H9 (cell line): ENCODE measurements at regions not wholly inside any gene's neighbourhood (a gene's known extent, or its start where the extent isn't known, plus 50 kb on each side); places are given as distances from the start of the nearest gene placed in this dataset.
A peak's percentile ranks its signal among the peaks of the same experiment; 100 is the strongest.

ENCODE experiments used
- DNase-seq: peaks from one replicate; pipeline ENCODE4 v3.0.0-alpha.2; 2017
- H2AFZ ChIP-seq: one replicate; pipeline ENCODE4 v1.6.1; 2013; ENCODE audit warnings: mild to moderate bottlenecking, low read length, control low read depth, moderate library complexity
- H2AK5ac ChIP-seq: 2 replicates; pipeline ENCODE4 v1.6.1; 2013; ENCODE audit warnings: low read length, control low read depth, mixed read lengths; ENCODE audit not compliant: insufficient read length
- H2BK120ac ChIP-seq: one replicate; pipeline ENCODE4 v1.6.1; 2013; ENCODE audit warnings: low read depth, mild to moderate bottlenecking, low read length, control low read depth, inconsistent platforms; ENCODE audit not compliant: poor library complexity, severe bottlenecking
- H2BK12ac ChIP-seq: 2 replicates; pipeline ENCODE4 v1.6.1; 2013; ENCODE audit warnings: low read length, control low read depth, mixed read lengths, low read depth; ENCODE audit not compliant: insufficient read length
- H2BK15ac ChIP-seq: 2 replicates; pipeline ENCODE4 v1.6.1; 2013; ENCODE audit warnings: low read depth, low read length, control low read depth
- H2BK20ac ChIP-seq: one replicate; pipeline ENCODE4 v1.6.1; 2013; ENCODE audit warnings: low read depth, mild to moderate bottlenecking, low read length, control low read depth, inconsistent platforms; ENCODE audit not compliant: poor library complexity, severe bottlenecking
- H2BK5ac ChIP-seq: 2 replicates; pipeline ENCODE4 v1.6.1; 2013; ENCODE audit warnings: low read length, control low read depth, mixed read lengths; ENCODE audit not compliant: insufficient read length
- H3K14ac ChIP-seq: 2 replicates; pipeline ENCODE4 v1.6.1; 2013; ENCODE audit warnings: low read length, control low read depth; ENCODE audit not compliant: insufficient read depth
- H3K18ac ChIP-seq: 2 replicates; pipeline ENCODE4 v1.6.1; 2013; ENCODE audit warnings: low read depth, mild to moderate bottlenecking, mixed read lengths, low read length, control low read depth; ENCODE audit not compliant: insufficient read length
- H3K23ac ChIP-seq: 2 replicates; pipeline ENCODE4 v1.6.1; 2013; ENCODE audit warnings: low read length, control low read depth, mixed read lengths, low read depth; ENCODE audit not compliant: insufficient read length
- H3K23me2 ChIP-seq: 2 replicates; pipeline ENCODE4 v1.6.1; 2013; ENCODE audit warnings: low read depth, mild to moderate bottlenecking, mixed read lengths, low read length, control low read depth; ENCODE audit not compliant: insufficient read length, poor library complexity, severe bottlenecking
- H3K27ac ChIP-seq: 2 replicates; pipeline ENCODE4 v1.5.1; 2013; ENCODE audit warnings: low read length, control low read depth, mixed read lengths, low read depth; ENCODE audit not compliant: insufficient read length
- H3K27me3 ChIP-seq: 2 replicates; pipeline ENCODE4 v1.6.1; 2013; ENCODE audit warnings: low read length, control low read depth, inconsistent platforms; ENCODE audit not compliant: insufficient read depth
- H3K4ac ChIP-seq: 2 replicates; pipeline ENCODE4 v1.6.1; 2013; ENCODE audit warnings: low read depth, mild to moderate bottlenecking, control low read depth, inconsistent platforms, low read length, moderate library complexity
- H3K4me1 ChIP-seq: 2 replicates; pipeline ENCODE4 v1.6.1; 2013; ENCODE audit warnings: low read length, control low read depth, inconsistent platforms; ENCODE audit not compliant: insufficient read depth
- H3K4me2 ChIP-seq: 2 replicates; pipeline ENCODE4 v1.6.1; 2013; ENCODE audit warnings: low read length, control low read depth, mixed read lengths; ENCODE audit not compliant: insufficient read length, insufficient read depth
- H3K56ac ChIP-seq: 2 replicates; pipeline ENCODE4 v1.6.1; 2013; ENCODE audit warnings: low read depth, mild to moderate bottlenecking, mixed read lengths, low read length, control low read depth; ENCODE audit not compliant: insufficient read length
- H3K79me1 ChIP-seq: 2 replicates; pipeline ENCODE4 v1.6.1; 2013; ENCODE audit warnings: low read depth, mild to moderate bottlenecking, moderate library complexity, low read length, control low read depth, inconsistent platforms; ENCODE audit not compliant: insufficient read depth, poor library complexity, severe bottlenecking
- H3K79me2 ChIP-seq: 2 replicates; pipeline ENCODE4 v1.6.1; 2013; ENCODE audit warnings: low read length, control low read depth, inconsistent platforms; ENCODE audit not compliant: insufficient read depth
- H3K9ac ChIP-seq: 2 replicates; pipeline ENCODE4 v1.6.1; 2013; ENCODE audit warnings: low read length, control low read depth, mixed read lengths; ENCODE audit not compliant: insufficient read length; ENCODE audit errors: extremely low read depth
- H3K9me3 ChIP-seq: one replicate; pipeline ENCODE4 v1.6.1; 2013; ENCODE audit warnings: low read depth, low read length, inconsistent platforms; ENCODE audit not compliant: control insufficient read depth
- H3T11ph ChIP-seq: one replicate; pipeline ENCODE4 v1.6.1; 2013; ENCODE audit warnings: mild to moderate bottlenecking, low read length, control low read depth, inconsistent platforms
- H4K20me1 ChIP-seq: one replicate; pipeline ENCODE4 v1.6.1; 2013; ENCODE audit not compliant: control insufficient read depth, insufficient read length, insufficient read depth
- H4K5ac ChIP-seq: 2 replicates; pipeline ENCODE4 v1.6.1; 2013; ENCODE audit warnings: low read depth, mild to moderate bottlenecking, mixed read lengths, low read length, control low read depth; ENCODE audit not compliant: insufficient read length
- H4K8ac ChIP-seq: replicated peaks from 2 replicates; pipeline ENCODE4 v1.6.1; 2013; ENCODE audit warnings: low read length, control low read depth, mixed read lengths, low read depth; ENCODE audit not compliant: insufficient read length
- H4K91ac ChIP-seq: 2 replicates; pipeline ENCODE4 v1.6.1; 2013; ENCODE audit warnings: low read depth, mild to moderate bottlenecking, moderate library complexity, mixed read lengths, low read length, control low read depth; ENCODE audit not compliant: insufficient read length
- H3K27ac Mint-ChIP-seq, 3 experiments: 2 replicates in 2 of 3; 3 replicates in 1 of 3; pipeline ENCODE4 v1.8.0; 2020 to 2021; ENCODE audit warnings: mixed read lengths in 3 of 3, mild to moderate bottlenecking in 1 of 3, moderate library complexity in 1 of 3
- H3K27me3 Mint-ChIP-seq: 2 replicates; pipeline ENCODE4 v1.8.0; 2021; ENCODE audit warnings: low read depth, mild to moderate bottlenecking, moderate library complexity, mixed read lengths
- H3K36me3 Mint-ChIP-seq, 3 experiments: 2 replicates in 2 of 3; 3 replicates in 1 of 3; pipeline ENCODE4 v1.8.0; 2020 to 2021; ENCODE audit warnings: low read depth in 3 of 3, mixed read lengths in 3 of 3; ENCODE audit not compliant: insufficient read depth in 1 of 3
- H3K4me1 Mint-ChIP-seq, 2 experiments: 2 replicates each; pipeline ENCODE4 v1.8.0; 2020; ENCODE audit warnings: mixed read lengths in 2 of 2
- H3K4me3 Mint-ChIP-seq, 2 experiments: 2 replicates in 1 of 2; 3 replicates in 1 of 2; pipeline ENCODE4 v1.8.0; 2020 to 2021; ENCODE audit warnings: mild to moderate bottlenecking in 2 of 2, mixed read lengths in 2 of 2, moderate library complexity in 1 of 2
- H3K9me3 Mint-ChIP-seq, 2 experiments: 2 replicates in 1 of 2; 3 replicates in 1 of 2; pipeline ENCODE4 v1.8.0; 2020; ENCODE audit warnings: mild to moderate bottlenecking in 2 of 2, mixed read lengths in 2 of 2, moderate library complexity in 1 of 2
- CTCF ChIP-seq: fragments of 200-600 bp; sonication (generic); conservative IDR thresholded peaks from 3 replicates; pipeline ENCODE4 v1.8.0; 2021; ENCODE audit warnings: antibody characterized with exemption, mild to moderate bottlenecking
- WGBS: extraction: QIAGEN DNeasy Blood & Tissue Kit; methylation state at CpG from one replicate; pipeline ENCODE4 v1.1.7; 2013; ENCODE audit warnings: missing lambda C conversion rate, low lambda C conversion rate, mixed read lengths; ENCODE audit not compliant: insufficient read length; ENCODE audit errors: extremely low coverage; 5-methylcytosine and 5-hydroxymethylcytosine counted together

- H3K23me2 ChIP-seq: no peaks in the 10 kb centered on the region
- no peak overlapping the region for H3K18ac ChIP-seq
- no peak overlapping the region for H2BK20ac ChIP-seq
- no peak for DNase-seq
- no peak overlapping the region for H3K27ac ChIP-seq
- H3K4me1 ChIP-seq: no peaks in the 10 kb centered on the region
- no peak overlapping the region for H2BK12ac ChIP-seq
- peaks cover 12 to 19% of the 10 kb centered on the region in 2 experiments for H3K4me1 Mint-ChIP-seq
- H3K79me2 ChIP-seq: no peaks in the 10 kb centered on the region
- H2BK5ac ChIP-seq: no peak overlapping the region
- H4K91ac ChIP-seq: no peak overlapping the region
- peaks cover 3% of the 10 kb centered on the region for H3K27me3 Mint-ChIP-seq
- no peak overlapping the region for H4K8ac ChIP-seq
- no peaks in the 10 kb centered on the region for H3K79me1 ChIP-seq
- H3K27me3 ChIP-seq: no peaks in the 10 kb centered on the region
- TF ChIP-seq CTCF: no peak
- peak overlapping the region; percentile 32 for H2AFZ ChIP-seq
- H3K9me3 ChIP-seq: no peaks in the 10 kb centered on the region
- H3K56ac ChIP-seq: no peak overlapping the region
- no peak overlapping the region for H3K23ac ChIP-seq
- H3K4ac ChIP-seq: no peak overlapping the region
- no peak overlapping the region for H2BK120ac ChIP-seq
- H3T11ph ChIP-seq: no peak overlapping the region
- no peak overlapping the region for H2BK15ac ChIP-seq
- WGBS: no CpG with 5 or more reads among the region's 8 CpGs
- no peak overlapping the region for H3K14ac ChIP-seq
- H3K27ac Mint-ChIP-seq: peak overlapping the region; percentile 48 to 95 (median 58); a peak in 5 of 7 replicates
- no peak overlapping the region for H3K9ac ChIP-seq
- H3K36me3 Mint-ChIP-seq: no peaks in the 10 kb centered on the region
- H3K4me3 Mint-ChIP-seq: no peak overlapping the region
- H3K4me2 ChIP-seq: no peak overlapping the region
- no peak overlapping the region for H4K5ac ChIP-seq
- no peak overlapping the region for H2AK5ac ChIP-seq
- H3K9me3 Mint-ChIP-seq: no peaks in the 10 kb centered on the region
- no peaks in the 10 kb centered on the region for H4K20me1 ChIP-seq
Measured at GRCh38 chr5:54743997-54744788, 226.6 kb downstream of the SNX18 start.
